ENCODE measurements at regions not wholly inside any gene's neighbourhood (a gene's known extent, or its start where the extent isn't known, plus 50 kb on each side); places are given as distances from the start of the nearest gene placed in this dataset.

GRCh38 chr10:30518907-30519306 is 84.9 kb downstream of the MAP3K8 start:
- Mint-ChIP-seq H3K4me1 (ENCODE audit: low read depth) (peaks cover 7% of the 10 kb centered on the region), H3K36me3 (ENCODE audit: insufficient read depth) (no peaks in the 10 kb centered on the region), H3K9me3 (no peaks in the 10 kb centered on the region), H3K4me3 (no peak overlapping the region), H3K27me3 (ENCODE audit: low read depth) (peaks cover 2% of the 10 kb centered on the region)
- DNase-seq, result no peak
- ATAC-seq, result no peak

Data from activated T-cell treated with anti-CD3 and anti-CD28 coated beads, Interleukin-2, amount 50 U/mL, for 4 hours (primary cell).